ENCODE measurements at regions not wholly inside any gene's neighbourhood (a gene's known extent, or its start where the extent isn't known, plus 50 kb on each side); places are given as distances from the start of the nearest gene placed in this dataset.
A peak's percentile ranks its signal among the peaks of the same experiment; 100 is the strongest.

DNA sequence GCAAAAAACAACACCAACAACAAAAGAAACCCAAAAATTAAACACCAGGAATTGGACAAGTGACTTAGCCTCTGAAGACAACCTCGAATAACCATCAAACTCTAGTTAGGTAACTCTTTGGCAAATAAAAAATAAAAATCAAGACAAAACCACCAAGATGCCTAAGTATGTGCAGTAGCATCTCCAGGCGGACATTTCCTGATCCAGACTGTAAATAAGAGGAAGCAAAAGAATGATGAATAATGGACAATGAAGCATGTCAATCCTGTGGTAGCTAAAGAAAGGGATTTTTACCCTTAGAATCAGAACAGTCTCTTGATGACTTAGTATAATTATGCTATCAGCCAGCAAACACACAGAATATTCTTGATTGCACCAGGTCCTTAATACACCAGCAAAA is 276.7 kb upstream of the DIAPH2 start:
- no peak overlapping the region for H3K4me3 ChIP-seq (ENCODE audit: control insufficient read depth, low read depth, low read length)
- TF ChIP-seq, protein P1, sequence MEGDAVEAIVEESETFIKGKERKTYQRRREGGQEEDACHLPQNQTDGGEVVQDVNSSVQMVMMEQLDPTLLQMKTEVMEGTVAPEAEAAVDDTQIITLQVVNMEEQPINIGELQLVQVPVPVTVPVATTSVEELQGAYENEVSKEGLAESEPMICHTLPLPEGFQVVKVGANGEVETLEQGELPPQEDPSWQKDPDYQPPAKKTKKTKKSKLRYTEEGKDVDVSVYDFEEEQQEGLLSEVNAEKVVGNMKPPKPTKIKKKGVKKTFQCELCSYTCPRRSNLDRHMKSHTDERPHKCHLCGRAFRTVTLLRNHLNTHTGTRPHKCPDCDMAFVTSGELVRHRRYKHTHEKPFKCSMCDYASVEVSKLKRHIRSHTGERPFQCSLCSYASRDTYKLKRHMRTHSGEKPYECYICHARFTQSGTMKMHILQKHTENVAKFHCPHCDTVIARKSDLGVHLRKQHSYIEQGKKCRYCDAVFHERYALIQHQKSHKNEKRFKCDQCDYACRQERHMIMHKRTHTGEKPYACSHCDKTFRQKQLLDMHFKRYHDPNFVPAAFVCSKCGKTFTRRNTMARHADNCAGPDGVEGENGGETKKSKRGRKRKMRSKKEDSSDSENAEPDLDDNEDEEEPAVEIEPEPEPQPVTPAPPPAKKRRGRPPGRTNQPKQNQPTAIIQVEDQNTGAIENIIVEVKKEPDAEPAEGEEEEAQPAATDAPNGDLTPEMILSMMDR (conservative IDR thresholded peaks at IDR 0.05; ENCODE audit: control insufficient read depth, insufficient read depth, low read depth, low read length) = no peak
- DNase-seq (ENCODE audit: low read depth) = no peak

DNA sequence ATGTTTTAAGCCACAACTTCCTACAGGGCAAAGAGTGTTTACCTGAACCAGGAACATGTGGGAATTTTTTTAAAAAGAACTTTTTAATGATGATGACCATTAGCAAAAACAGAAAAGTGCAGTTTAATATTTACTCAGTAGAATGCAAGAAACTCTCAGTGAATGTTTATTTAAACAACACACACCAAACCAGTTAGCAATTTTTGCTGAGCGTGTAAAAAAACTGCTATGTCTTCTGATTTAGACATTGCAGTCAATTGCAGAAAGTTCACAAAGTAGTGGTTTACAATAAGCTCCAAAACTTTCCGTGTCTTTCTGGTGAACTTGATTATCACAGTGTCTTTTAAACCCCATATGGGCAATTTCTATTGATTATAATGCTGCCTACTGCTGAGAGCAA is 273.7 kb upstream of the DIAPH2 start:
- H3K4me3 ChIP-seq (ENCODE audit: control insufficient read depth, low read depth, low read length) = no peak overlapping the region
- DNase-seq (ENCODE audit: low read depth) = no peak
- TF ChIP-seq, protein P1 (conservative IDR thresholded peaks at IDR 0.05; ENCODE audit: control insufficient read depth, insufficient read depth, low read depth, low read length) = no peak

DNA sequence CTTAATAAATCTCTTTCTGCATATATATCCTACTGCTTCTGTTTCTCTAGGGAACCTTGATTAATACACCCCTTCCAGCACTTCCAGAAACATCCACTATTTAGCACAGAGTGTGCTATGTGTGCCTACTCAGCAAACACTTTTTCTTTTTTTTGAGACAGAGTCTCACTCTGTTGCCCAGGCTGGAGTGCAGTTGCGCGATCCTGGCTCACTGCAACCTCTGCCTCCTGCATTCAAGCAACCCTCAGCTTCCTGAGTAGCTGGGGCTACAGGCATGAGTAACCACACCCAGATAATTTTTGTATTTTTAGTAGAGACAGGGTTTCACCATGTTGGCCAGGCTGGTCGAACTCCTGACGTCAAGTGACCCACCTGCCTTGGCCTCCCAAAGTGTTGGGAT is 266.9 kb upstream of the DIAPH2 start:
- TF ChIP-seq, protein P1 (conservative IDR thresholded peaks at IDR 0.05; ENCODE audit: control insufficient read depth, insufficient read depth, low read depth, low read length) = no peak
- no peak for DNase-seq (ENCODE audit: low read depth)
- no peak overlapping the region for H3K4me3 ChIP-seq (ENCODE audit: control insufficient read depth, low read depth, low read length)

DNA sequence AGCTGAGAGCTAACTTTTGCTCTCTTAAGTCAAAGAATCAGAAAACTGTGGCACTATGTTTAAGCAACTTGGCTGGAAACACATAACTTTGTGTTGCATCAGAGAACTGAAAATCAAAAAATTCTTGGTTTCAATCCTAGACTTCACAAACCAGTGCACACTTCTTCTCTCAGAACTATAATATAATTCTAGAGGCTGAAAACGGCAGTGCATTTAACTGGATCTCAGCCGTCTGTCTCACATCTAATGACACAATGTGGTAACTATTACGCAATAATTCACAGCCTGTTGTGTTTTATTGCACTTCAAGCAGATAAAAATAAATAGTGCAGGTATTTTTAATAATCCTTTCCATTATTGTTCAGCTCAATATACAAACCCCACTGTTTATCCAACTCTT is 260.6 kb upstream of the DIAPH2 start:
- TF ChIP-seq, protein P1 (conservative IDR thresholded peaks at IDR 0.05; ENCODE audit: control insufficient read depth, insufficient read depth, low read depth, low read length) = no peak
- peak; percentile 42 for DNase-seq (ENCODE audit: low read depth)
- H3K4me3 ChIP-seq (ENCODE audit: control insufficient read depth, low read depth, low read length) = no peak overlapping the region

DNA sequence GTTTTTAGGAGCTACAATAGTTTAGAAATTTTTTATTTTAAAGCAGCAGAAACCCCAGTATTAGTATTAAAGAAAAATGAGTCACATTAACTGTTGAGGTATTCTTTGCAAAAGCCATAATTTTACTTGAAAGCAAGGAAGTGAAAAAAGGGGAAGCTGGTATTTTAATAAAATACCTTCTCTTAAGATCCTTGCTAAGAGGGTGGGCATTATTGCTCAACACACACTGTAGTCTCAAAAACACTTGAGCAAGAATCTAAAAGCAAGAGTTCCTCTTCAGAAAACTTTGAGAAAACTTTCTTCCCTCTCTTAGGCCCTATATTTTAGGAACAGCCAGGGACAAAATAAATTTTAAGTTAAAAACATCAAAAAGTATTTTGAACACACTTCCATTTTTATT is 259.4 kb upstream of the DIAPH2 start:
- TF ChIP-seq, protein P1 (conservative IDR thresholded peaks at IDR 0.05; ENCODE audit: control insufficient read depth, insufficient read depth, low read depth, low read length) = no peak
- no peak overlapping the region for H3K4me3 ChIP-seq (ENCODE audit: control insufficient read depth, low read depth, low read length)
- no peak for DNase-seq (ENCODE audit: low read depth)

DNA sequence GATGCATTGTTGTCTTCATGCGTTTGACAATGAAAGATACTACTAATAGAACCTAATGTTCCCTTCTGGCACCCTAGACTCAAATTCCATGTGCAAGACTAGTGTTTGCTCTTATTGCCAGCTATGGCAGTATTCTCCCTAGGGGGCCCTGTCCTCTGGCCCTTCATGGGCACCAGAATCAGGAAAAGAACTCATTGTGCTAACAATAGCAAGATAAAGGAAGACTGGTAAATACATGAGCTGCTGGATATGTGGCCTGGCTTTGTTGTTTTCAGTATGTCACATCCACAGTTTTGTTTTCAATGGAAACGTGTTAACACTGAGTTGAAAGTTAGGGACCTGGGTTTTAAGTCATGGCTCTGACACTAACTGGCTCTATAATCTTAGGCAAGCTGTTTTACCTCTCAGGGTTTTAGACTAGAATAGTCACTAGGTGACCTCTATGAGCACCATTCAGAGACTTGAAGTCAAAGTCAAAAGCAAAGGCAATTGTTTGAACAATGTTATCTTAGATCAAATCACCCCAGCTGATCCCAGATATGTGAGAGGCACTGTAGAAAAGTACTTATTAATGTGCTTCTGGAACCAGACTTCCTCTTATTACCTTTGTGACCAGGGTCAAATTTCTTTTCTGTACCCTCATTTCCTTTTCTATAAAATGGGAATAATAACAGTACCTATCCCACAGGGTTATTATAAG is 253.7 kb upstream of the DIAPH2 start:
- H3K4me3 ChIP-seq (ENCODE audit: control insufficient read depth, low read depth, low read length) = no peak overlapping the region
- TF ChIP-seq, protein P1 (conservative IDR thresholded peaks at IDR 0.05; ENCODE audit: control insufficient read depth, insufficient read depth, low read depth, low read length) = no peak
- DNase-seq (ENCODE audit: low read depth) = no peak

DNA sequence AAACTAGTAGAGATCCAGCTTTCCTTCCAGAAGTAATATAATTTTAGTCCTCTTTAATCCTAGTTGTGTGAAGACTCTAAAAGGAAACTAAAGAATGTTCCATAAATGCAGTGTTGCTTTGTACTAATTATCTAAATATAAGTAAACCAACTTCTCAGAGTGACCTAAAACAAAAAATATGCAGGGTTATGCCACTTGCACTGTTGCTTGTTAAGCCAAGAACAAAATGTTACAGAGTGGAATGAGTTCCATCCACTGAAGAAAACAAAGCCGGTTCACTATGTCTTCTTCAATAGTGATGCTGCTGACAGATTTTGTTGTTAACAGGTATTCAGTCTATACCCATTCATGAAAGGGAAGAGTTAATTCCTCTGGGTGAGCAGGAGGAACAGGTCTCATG is 252.0 kb upstream of the DIAPH2 start:
- DNase-seq (ENCODE audit: low read depth) = peak; percentile 51
- TF ChIP-seq, protein P1 (conservative IDR thresholded peaks at IDR 0.05; ENCODE audit: control insufficient read depth, insufficient read depth, low read depth, low read length) = no peak
- no peak overlapping the region for H3K4me3 ChIP-seq (ENCODE audit: control insufficient read depth, low read depth, low read length)

Data from fibroblast of mammary gland (primary cell).